ENCODE measurements at regions not wholly inside any gene's neighbourhood (a gene's known extent, or its start where the extent isn't known, plus 50 kb on each side); places are given as distances from the start of the nearest gene placed in this dataset.
A peak's percentile ranks its signal among the peaks of the same experiment; 100 is the strongest.
"Not testable (repeated sequence)": the region's sequence is repeated elsewhere in the genome, so short reads cannot be mapped to it uniquely, and the experiment has no call there.

GRCh38 chr9:90128587-90129190 lies 513.9 kb downstream of the DIRAS2 start:
- DNase-seq = no peak

DNA sequence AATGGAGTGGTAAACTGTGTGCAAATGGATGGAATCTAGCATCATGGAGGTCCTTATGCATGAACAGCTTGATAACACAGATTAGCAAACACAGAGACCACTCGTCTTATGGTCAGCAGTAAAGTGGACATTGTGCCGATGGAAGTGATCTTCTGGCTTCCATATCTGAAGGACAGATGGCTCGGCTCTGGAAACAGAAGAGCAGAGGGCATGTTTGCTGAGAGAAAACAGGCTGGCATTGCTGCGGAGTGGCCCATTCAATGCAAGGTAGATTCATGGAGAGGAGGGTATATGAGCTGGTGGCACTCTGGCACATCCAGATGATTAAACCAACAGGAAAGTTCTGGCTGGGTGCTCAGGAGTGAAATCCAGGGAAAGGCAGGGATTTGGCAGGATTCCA lies 513.2 kb downstream of the DIRAS2 start:
- no peak for DNase-seq

GRCh38 chr9:90131568-90131967 lies 511.1 kb downstream of the DIRAS2 start:
- DNase-seq = no peak

- no peak for DNase-seq
Observed at GRCh38 chr9:90132866-90133265, 509.8 kb downstream of the DIRAS2 start.

DNA sequence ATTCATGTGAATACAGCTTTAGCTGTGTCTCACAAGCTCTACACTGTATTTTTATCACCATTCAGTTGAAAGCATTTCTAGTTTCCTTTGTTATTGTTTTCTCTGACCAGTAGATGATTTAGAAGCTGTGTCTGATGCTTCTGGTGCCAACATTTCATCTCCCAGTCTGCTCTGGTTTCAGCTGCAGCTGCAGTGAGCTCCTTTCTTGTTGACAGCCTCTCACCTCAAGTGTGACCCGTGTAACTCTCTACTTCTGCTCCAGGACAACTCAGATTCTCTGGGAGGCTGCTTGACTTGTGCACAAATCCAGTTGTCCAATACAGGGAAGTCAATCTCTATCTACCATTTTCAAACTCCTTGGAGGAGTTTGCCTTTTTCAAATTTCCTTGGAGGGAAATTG lies 504.8 kb downstream of the DIRAS2 start:
- DNase-seq = no peak

DNA sequence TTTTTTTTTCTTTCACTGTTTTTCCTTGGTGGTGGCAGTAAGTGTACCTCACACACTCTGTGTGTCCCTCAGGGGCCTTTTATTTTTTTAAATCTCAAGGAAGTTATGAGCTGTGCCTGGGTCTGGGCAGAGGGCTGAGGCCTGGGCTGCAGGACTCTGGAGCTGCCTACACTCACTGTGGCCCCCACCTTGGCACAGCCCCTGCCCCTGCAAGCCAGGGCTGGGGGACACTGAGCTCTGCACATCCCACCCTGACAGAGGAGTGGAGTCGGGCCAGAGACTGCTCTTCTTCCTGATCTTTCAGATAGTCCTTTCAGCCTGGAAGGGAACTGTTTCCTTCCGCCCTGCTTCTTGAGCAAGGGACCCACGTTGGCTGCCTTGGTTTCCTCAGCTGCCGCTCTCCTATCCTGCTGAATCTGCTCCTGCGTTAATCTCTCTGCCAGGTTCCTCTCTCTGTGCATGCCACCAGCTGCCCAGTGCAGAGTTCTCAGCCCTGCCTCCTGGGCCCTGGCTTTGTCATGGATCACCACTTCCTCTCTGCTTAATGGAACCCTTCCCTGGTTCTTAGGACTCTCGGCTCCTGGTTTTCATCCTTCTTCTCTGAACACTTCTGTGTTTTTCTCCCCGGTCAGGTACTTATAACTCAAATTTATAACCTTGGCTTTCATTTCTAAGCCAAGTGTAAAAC lies 502.3 kb downstream of the DIRAS2 start:
- no peak for DNase-seq

DNA sequence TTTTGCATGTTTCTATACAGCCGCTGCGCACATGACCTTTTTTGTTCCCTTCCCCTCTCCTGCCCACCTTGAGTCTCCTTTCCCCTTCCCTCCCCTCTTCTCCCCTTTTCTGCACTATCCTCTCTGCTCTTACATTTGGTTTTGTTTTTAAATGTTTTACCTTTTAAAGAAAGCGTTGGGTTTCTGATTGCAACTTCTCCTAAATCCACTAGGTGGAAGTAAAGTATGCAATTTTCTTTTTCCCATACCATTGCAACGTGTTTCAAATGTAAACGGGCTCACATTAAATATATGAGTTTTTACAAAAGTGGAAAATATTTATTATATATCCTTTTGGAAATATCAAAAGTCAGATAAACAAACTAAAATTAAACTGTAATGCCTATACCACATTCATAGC lies 500.9 kb downstream of the DIRAS2 start:
- DNase-seq = no peak

DNA sequence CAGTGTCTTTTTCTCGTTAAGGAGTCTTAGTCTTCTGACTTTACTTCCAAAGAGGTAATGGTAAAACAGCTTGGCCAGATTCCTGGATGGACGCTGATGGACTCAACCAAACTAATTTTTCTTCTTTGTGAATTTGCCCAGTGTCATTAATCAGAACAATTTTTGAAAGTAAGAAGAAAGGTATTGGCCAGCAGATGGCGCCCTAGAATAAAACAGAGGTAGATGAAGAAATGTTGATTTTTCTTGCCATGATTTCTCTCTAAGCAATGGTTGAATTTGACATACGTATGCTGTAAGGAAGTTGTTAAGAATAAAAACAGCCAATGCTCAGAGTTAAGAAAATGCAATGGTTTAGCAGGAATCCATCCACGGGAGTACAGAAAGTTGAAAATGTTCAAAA lies 500.0 kb downstream of the DIRAS2 start:
- DNase-seq = peak; percentile 45

GRCh38 chr9:90147426-90147825 lies 495.2 kb downstream of the DIRAS2 start:
- no peak for DNase-seq

- DNase-seq = no peak
Observed at GRCh38 chr9:90156318-90156717, 486.3 kb downstream of the DIRAS2 start.

DNA sequence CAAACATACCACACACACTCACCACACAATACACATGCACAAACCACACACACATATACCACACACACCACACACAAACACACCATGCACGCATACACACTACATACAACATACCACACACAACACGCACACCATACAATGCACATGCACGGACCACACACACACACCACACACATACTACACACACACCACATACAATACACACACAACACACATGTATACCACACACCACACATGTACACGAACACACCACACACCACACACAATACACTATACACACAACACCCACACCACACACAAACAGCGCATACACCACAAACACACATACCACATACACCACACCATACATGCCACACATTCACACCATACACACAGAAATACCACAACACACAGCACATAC lies 480.3 kb downstream of the DIRAS2 start:
- no peak for DNase-seq

- DNase-seq = no peak
Observed at GRCh38 chr9:90162819-90163218, 479.8 kb downstream of the DIRAS2 start.

DNA sequence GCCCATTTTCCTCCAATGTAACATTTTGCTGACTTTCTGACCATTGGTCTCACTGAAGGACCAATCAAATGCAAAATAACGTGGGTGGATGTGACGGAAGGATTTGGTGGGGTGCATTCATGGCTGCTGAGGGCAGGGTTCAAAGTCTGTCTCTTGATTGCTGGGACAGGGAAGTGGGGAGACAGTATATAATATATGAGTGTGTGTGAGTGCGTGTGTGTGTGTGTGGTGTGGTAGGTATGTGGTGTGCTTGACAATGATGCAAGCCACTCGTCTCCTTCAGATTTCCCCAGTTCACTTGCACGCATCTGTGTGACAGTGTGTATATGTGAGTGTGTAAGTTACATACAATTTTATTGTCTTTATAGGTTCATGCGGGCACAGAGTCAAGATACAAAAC lies 477.3 kb downstream of the DIRAS2 start:
- DNase-seq = no peak

- DNase-seq = not testable (repeated sequence)
Observed at GRCh38 chr9:90166374-90166773, 476.2 kb downstream of the DIRAS2 start.

GRCh38 chr9:90167914-90168313 lies 474.7 kb downstream of the DIRAS2 start:
- no peak for DNase-seq

DNA sequence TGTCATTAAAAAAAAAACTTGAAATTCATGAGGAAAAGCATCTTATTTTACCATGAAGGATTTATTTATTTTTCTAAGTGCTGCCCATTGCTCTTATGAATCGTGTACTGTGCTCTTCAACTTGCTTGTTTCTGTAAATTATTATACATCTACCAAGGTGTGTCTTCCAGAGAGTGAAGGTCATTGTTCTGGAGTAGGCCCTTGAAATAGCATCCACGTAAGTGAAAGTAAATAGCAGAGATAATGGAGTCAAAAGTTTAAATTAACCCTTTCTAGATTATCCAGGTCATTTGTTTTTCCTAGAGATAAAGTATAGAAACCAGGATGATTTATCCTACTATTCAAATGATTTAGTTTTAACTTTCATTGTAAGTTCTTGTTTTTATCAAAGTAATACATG lies 473.1 kb downstream of the DIRAS2 start:
- no peak for DNase-seq

- DNase-seq = not testable (repeated sequence)
Observed at GRCh38 chr9:90173935-90174334, 468.7 kb downstream of the DIRAS2 start.

- not testable (repeated sequence) for DNase-seq
Observed at GRCh38 chr9:90174346-90174745, 468.3 kb downstream of the DIRAS2 start.

DNA sequence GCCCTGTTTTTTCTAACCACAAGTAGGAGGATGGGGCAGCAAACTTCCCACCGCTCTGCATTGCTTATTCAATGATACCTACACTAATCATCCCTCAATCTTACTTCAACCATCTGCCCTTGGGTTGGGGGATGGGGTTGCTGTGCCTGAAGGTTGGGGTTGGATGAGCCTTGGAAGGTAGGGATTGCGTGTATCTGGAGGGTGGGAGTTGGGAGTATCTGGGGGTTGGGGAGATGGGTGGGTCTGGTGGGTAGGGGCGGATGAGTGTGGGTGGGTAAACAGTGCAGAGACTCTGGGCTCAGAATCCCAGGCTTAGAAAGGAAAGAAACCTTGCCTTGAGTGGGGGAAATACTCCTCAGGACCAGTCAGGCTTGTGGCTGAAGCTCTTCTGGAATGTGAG lies 467.4 kb downstream of the DIRAS2 start:
- DNase-seq = no peak

GRCh38 chr9:90175865-90176264 lies 466.8 kb downstream of the DIRAS2 start:
- DNase-seq = no peak

DNA sequence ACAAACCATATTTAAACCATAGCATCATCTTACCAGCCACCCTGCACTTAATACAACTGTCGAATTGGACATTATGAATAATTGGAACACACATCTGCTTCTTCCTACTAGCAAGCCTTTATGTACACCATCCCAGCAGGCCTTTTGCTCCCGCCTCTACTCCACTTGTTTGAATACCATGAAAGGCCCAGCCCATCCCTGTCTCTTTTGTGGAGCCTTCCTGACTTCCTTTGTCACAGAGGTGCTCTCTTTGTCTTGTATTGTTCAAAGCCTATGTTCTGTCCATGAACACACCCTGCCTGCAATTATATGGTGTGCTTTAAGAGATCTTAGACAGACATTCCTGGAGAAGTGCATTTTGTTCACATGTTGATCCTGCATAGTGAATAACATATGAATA lies 465.7 kb downstream of the DIRAS2 start:
- no peak for DNase-seq

DNA sequence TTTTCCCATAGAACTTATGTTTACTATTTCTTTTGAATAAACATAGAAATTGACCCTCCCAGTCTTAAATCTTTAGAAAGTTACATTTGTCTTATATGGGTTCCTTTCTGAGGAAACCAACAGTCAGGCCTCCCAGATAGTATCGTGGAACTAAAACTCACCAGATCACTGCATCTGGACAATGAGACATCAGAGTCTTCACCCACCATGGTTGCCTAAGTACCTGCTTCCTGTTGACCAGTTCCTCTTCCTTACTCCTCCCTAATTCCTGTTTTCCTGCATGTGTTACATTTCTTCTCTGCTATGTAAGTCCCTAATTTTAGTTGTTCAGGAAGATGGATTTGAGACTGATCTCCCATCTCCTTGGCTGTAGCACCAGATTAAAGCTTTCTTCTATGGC lies 462.2 kb downstream of the DIRAS2 start:
- no peak for DNase-seq

DNA sequence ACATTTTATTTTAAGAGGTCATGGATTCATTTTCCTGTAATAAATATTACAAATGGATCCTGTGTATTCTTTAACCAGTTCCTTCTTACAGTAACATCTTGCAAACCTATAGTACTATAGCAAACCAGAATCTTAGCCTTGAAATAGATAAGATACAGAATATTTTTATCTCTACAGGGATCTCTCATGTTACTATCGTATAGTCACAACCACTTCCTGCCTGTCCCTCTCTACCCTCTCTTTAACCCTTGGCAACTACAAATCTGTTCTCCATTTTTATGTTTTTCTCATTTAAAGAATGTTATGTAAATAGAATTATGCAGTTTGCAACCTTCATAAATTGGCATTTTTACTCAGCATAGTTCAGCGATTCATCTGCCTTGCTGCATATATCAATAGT lies 454.0 kb downstream of the DIRAS2 start:
- no peak for DNase-seq

DNA sequence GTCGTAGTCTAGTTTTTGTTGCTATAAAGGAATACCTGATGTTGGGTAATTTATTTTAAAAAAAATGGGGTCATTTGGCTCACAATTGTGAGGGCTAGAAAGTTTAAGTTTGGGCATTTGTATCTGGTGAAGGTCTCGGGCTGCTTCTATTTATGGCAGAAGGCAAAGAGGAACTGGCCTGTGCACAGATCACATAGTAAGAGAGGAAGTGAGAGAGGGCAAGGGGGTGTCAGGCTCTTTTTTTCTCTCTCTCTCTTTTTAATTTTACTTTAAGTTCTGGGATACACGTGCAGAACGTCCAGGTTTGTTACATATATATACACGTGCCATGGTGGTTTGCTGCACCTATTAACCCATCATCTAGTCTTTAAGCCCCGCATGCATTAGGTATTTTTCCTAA lies 453.3 kb downstream of the DIRAS2 start:
- DNase-seq = no peak

DNA sequence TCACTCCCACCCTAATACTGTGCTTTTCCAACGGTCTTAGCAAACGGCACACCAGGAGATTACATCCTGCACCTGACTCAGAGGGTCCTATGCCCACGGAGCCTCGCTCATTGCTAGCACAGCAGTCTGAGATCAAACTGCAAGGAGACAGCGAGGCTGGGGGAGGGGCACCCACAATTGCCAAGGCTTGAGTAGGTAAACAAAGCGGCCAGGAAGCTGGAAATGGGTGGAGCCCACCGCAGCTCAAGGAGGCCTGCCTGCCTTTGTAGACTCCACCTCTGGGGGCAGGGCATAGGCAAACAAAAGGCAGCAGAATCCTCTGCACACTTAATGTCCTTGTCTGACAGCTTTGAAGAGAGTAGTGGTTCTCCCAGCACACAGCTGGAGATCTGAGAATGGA lies 450.2 kb downstream of the DIRAS2 start:
- DNase-seq = not testable (repeated sequence)

Data from effector CD4-positive, alpha-beta T cell (primary cell).